GM12892 (cell line): ENCODE measurements at regions not wholly inside any gene's neighbourhood (a gene's known extent, or its start where the extent isn't known, plus 50 kb on each side); places are given as distances from the start of the nearest gene placed in this dataset.

Source experiments
- POLR2A ChIP-seq: IDR thresholded peaks from 2 replicates; pipeline ENCODE4 v1.6.1; 2011; ENCODE audit warnings: low read depth, low read length, control low read depth
- POLR2AphosphoS5 ChIP-seq: IDR thresholded peaks from 2 replicates; pipeline ENCODE4 v1.6.1; 2011; ENCODE audit warnings: low read depth, low read length, control low read depth

- TF ChIP-seq POLR2A (no peak), POLR2AphosphoS5 (no peak)
Measured at GRCh38 chr5:124206540-124206939, 539.9 kb downstream of the ZNF608 start.
